GM12878 (cell line): ENCODE measurements at regions not wholly inside any gene's neighbourhood (a gene's known extent, or its start where the extent isn't known, plus 50 kb on each side); places are given as distances from the start of the nearest gene placed in this dataset.

Experiments used
- ATAC-seq: fragments of 200-7000 bp; cut with Tn5 transposase; 3 replicates; pipeline ENCODE4 v1.9.1; 2020; ENCODE audit warnings: mild to moderate bottlenecking, moderate library complexity
- BruUV-seq: library from RNA; stranded (reverse); fragments of 400-500 nt; replicated peaks from 2 replicates; lab custom pipeline; 2021; lab: Mats Ljungman, UMichigan
- CTCF ChIA-PET: fragments of 300-600 bp; sonication (Branson Sonifier 250); formaldehyde crosslinking; extraction: SDS; loops from one replicate; lab custom pipeline; 2021; ENCODE audit warnings: inconsistent platforms; lab: Yijun Ruan, JAX
- POLR2A ChIA-PET: fragments of 350-600 bp; formaldehyde crosslinking; extraction: SDS; loops from one replicate; lab custom pipeline; 2021; ENCODE audit warnings: inconsistent platforms; lab: Charles Lee
- RAD21 ChIA-PET: fragments of 300-600 bp; sonication (Branson Sonifier 250); formaldehyde crosslinking; loops from one replicate; lab custom pipeline; 2023; ENCODE audit warnings: antibody characterized with exemption; ENCODE audit not compliant: unreplicated experiment; lab: Charles Lee
- SMC1A ChIA-PET: fragments of 300-600 bp; sonication (Branson Sonifier 250); formaldehyde crosslinking; loops from one replicate; lab custom pipeline; 2023; ENCODE audit not compliant: unreplicated experiment, uncharacterized antibody; lab: Charles Lee
- DNase-seq: peaks from one replicate; pipeline ENCODE4 v3.0.0-alpha.2; 2011; ENCODE audit warnings: low read depth, low spot score
- FAIRE-seq: peaks from 3 replicates; lab custom pipeline; 2011; peaks lifted over from hg19 to GRCh38; lab: Jason Lieb, UNC
- H2AFZ ChIP-seq: 2 replicates; pipeline ENCODE4 v1.6.0; 2011; ENCODE audit warnings: low read depth, low read length, control low read depth; ENCODE audit not compliant: control insufficient read depth
- H3K27ac ChIP-seq: 2 replicates; pipeline ENCODE4 v1.5.1; 2011; ENCODE audit warnings: control low read depth; ENCODE audit not compliant: control insufficient read depth, insufficient read depth
- H3K27me3 ChIP-seq, 2 experiments: replicated peaks in 1 of 2; 2 replicates each; pipeline versions ENCODE4 v1.6.0 to v1.6.1; 2011; ENCODE audit warnings: low read length in 1 of 2; ENCODE audit not compliant: control insufficient read depth in 2 of 2, insufficient read depth in 2 of 2
- H3K36me3 ChIP-seq, 2 experiments: 2 replicates each; pipeline ENCODE4 v1.5.1; 2011; ENCODE audit warnings: low read length in 1 of 2; ENCODE audit not compliant: control insufficient read depth in 2 of 2, insufficient read depth in 2 of 2
- H3K4me1 ChIP-seq: 2 replicates; pipeline ENCODE4 v1.6.1; 2011; ENCODE audit warnings: mild to moderate bottlenecking, low read length, moderate library complexity, mixed read lengths; ENCODE audit not compliant: control insufficient read depth, insufficient read depth
- H3K4me2 ChIP-seq: 2 replicates; pipeline ENCODE4 v1.6.0; 2011; ENCODE audit warnings: control low read depth; ENCODE audit not compliant: control insufficient read depth, insufficient read depth
- H3K4me3 ChIP-seq: fragments of 200-600 bp; sonication (generic); 2 replicates; pipeline ENCODE4 v1.5.1; 2016
- H3K79me2 ChIP-seq: 2 replicates; pipeline ENCODE4 v1.6.0; 2011; ENCODE audit warnings: low read length; ENCODE audit not compliant: control insufficient read depth, insufficient read depth
- H3K9ac ChIP-seq: 2 replicates; pipeline ENCODE4 v1.8.0; 2011; ENCODE audit warnings: low read length, control low read depth, mixed read lengths; ENCODE audit not compliant: control insufficient read depth, insufficient read depth
- H3K9me3 ChIP-seq: replicated peaks from 3 replicates; pipeline ENCODE4 v1.5.1; 2011; ENCODE audit warnings: mild to moderate bottlenecking, low read length; ENCODE audit not compliant: control insufficient read depth, insufficient read depth
- H4K20me1 ChIP-seq: 2 replicates; pipeline ENCODE4 v1.6.0; 2011; ENCODE audit not compliant: control insufficient read depth, insufficient read depth
- ATF3 ChIP-seq: IDR thresholded peaks from 2 replicates; pipeline ENCODE4 v1.6.1; 2011; ENCODE audit warnings: low read depth, mild to moderate bottlenecking, low read length, moderate library complexity, borderline replicate concordance; ENCODE audit errors: extremely low read depth
- BCL3 ChIP-seq: IDR thresholded peaks from 2 replicates; pipeline ENCODE4 v1.6.1; 2011; ENCODE audit warnings: borderline replicate concordance, low read depth, mild to moderate bottlenecking, moderate library complexity, low read length; ENCODE audit not compliant: insufficient read depth, poor library complexity, severe bottlenecking
- CTCF ChIP-seq, 3 experiments: IDR thresholded peaks in 2 of 3; conservative IDR thresholded peaks in 1 of 3; 2 replicates each; pipeline ENCODE4 v1.5.1; 2011; ENCODE audit warnings: low read depth in 3 of 3, low read length in 3 of 3, mild to moderate bottlenecking in 3 of 3, control low read depth in 2 of 3, moderate library complexity in 2 of 3, inconsistent platforms in 1 of 3, mixed read lengths in 1 of 3; ENCODE audit not compliant: control insufficient read depth in 2 of 3, insufficient read depth in 1 of 3; ENCODE audit errors: extremely low read depth in 1 of 3
- EP300 ChIP-seq, 2 experiments: fragments of 150-350 bp in 1 of 2; IDR thresholded peaks; 2 replicates each; pipeline ENCODE4 v1.6.1; 2011 to 2012; ENCODE audit warnings: low read depth in 2 of 2, low read length in 2 of 2, borderline replicate concordance in 1 of 2, improper control_type of control experiment in 1 of 2, inconsistent platforms in 1 of 2; ENCODE audit not compliant: control insufficient read depth in 1 of 2
- ESRRA ChIP-seq: IDR thresholded peaks from 2 replicates; pipeline ENCODE4 v1.6.1; 2012; ENCODE audit warnings: mild to moderate bottlenecking, low read length, improper control_type of control experiment
- HCFC1 ChIP-seq: fragments of 150-350 bp; IDR thresholded peaks from 2 replicates; pipeline ENCODE4 v1.6.1; 2014; ENCODE audit warnings: low read length
- PML ChIP-seq: IDR thresholded peaks from 2 replicates; pipeline ENCODE4 v1.6.1; 2012; ENCODE audit warnings: low read length, inconsistent platforms
- POLR2AphosphoS5 ChIP-seq: IDR thresholded peaks from 2 replicates; pipeline ENCODE4 v1.6.1; 2011; ENCODE audit warnings: mild to moderate bottlenecking, low read length, inconsistent platforms
- ZBED1 ChIP-seq: IDR thresholded peaks from 2 replicates; pipeline ENCODE4 v1.6.1; 2016; ENCODE audit warnings: borderline replicate concordance
- ZNF622 ChIP-seq: fragments of 450-650 bp; IDR thresholded peaks from 2 replicates; pipeline ENCODE4 v1.6.1; 2017; ENCODE audit warnings: mild to moderate bottlenecking, inconsistent platforms
- WGBS: methylation state at CpG from one replicate; pipeline ENCODE4 v1.1.6; 2016; ENCODE audit warnings: low lambda C conversion rate; ENCODE audit not compliant: insufficient replicate concordance, insufficient coverage; ENCODE audit errors: missing lambda C conversion rate; 5-methylcytosine and 5-hydroxymethylcytosine counted together
- in situ Hi-C: fragments of 300-500 bp; cut with MboI; formaldehyde crosslinking; loops from 9 replicates; pipeline ENCODE4 v1.14.3; 2018; ENCODE audit warnings: mixed read lengths
- intact Hi-C: fragments of 100-400 bp; cut with micrococcal nuclease; formaldehyde crosslinking; loops from one replicate; pipeline ENCODE4 v1.14.2; 2022; ENCODE audit not compliant: unreplicated experiment

- 48% methylated on average over 2 of the region's 2 CpGs for WGBS
- ATAC-seq, result no peak
- BruUV-seq, result no TSS peak
These were observed 1013.9 kb downstream of the EFNA5 start for GRCh38 chr5:106656821-106657220.

More at GRCh38 chr5:106656821-106657220, 1013.9 kb downstream of the EFNA5 start:
- TF ChIP-seq CTCF (IDR thresholded peaks at IDR 0.05 in 2 of 3, conservative IDR thresholded peaks at IDR 0.05 in 1 of 3; ENCODE audit: control insufficient read depth in 2 of 3, extremely low read depth in 1 of 3, insufficient read depth in 1 of 3, low read depth in 3 of 3, low read length in 3 of 3) (no peak), ZNF622 (no peak), POLR2AphosphoS5 (no peak), PML (no peak), ATF3 (no peak), HCFC1 (no peak), EP300 (IDR thresholded peaks at IDR 0.05; ENCODE audit: borderline replicate concordance in 1 of 2, control insufficient read depth in 1 of 2, low read depth in 2 of 2, low read length in 2 of 2) (no peak), BCL3 (no peak), ZBED1 (no peak), ESRRA (no peak)
- H3K4me1 ChIP-seq, result no peaks in the 10 kb centered on the region
- FAIRE-seq, result no peak
- intact Hi-C loops, result no loop called here
- H3K36me3 ChIP-seq, result no peaks in the 10 kb centered on the region
- H3K79me2 ChIP-seq, result no peaks in the 10 kb centered on the region
- H3K4me3 ChIP-seq, result no peak overlapping the region
- no peaks in the 10 kb centered on the region for H3K9me3 ChIP-seq
- ChIA-PET POLR2A (no interaction called here), SMC1A (interaction anchor here (0.5 kb wide), 1 partner anchor 15 kb away, joined by 3 read pairs; no protein-coding TSS in a partner anchor), RAD21 (no interaction called here), CTCF (no interaction called here)
- no peak overlapping the region for H3K27ac ChIP-seq
- H3K4me2 ChIP-seq, result no peak overlapping the region
- DNase-seq, result no peak
- no peaks in the 10 kb centered on the region for H4K20me1 ChIP-seq
- no peak overlapping the region for H3K9ac ChIP-seq
- H3K27me3 ChIP-seq, result no peaks in the 10 kb centered on the region
- in situ Hi-C loops, result no loop called here
- H2AFZ ChIP-seq, result no peak overlapping the region
